PC-9 (cell line): ENCODE measurements at regions not wholly inside any gene's neighbourhood (a gene's known extent, or its start where the extent isn't known, plus 50 kb on each side); places are given as distances from the start of the nearest gene placed in this dataset.
"Not testable (repeated sequence)": the region's sequence is repeated elsewhere in the genome, so short reads cannot be mapped to it uniquely, and the experiment has no call there.

ENCODE experiments used
- BruUV-seq: library from RNA; stranded (reverse); fragments of 400-500 nt; replicated peaks from 2 replicates; lab custom pipeline; 2021; lab: Mats Ljungman, UMichigan
- CTCF ChIA-PET: fragments of 300-600 bp; sonication (Branson Sonifier 250); formaldehyde crosslinking; loops from one replicate; lab custom pipeline; 2022; ENCODE audit warnings: antibody characterized with exemption; lab: Charles Lee
- POLR2A ChIA-PET: fragments of 300-600 bp; sonication (Branson Sonifier 250); formaldehyde crosslinking; loops from one replicate; lab custom pipeline; 2022; ENCODE audit warnings: antibody characterized with exemption; ENCODE audit not compliant: unreplicated experiment; lab: Charles Lee
- DNase-seq, 2 experiments: peaks; one replicate each; pipeline versions ENCODE4 v3.0.0 to v3.0.0-alpha.2; 2015 to 2022; ENCODE audit warnings: mixed read lengths in 1 of 2
- H2AFZ ChIP-seq: fragments of 200-600 bp; sonication (generic); 2 replicates; pipeline ENCODE4 v1.8.1; 2017; ENCODE audit warnings: antibody characterized with exemption
- H3F3A ChIP-seq: fragments of 200-600 bp; sonication (generic); 2 replicates; pipeline ENCODE4 v1.8.1; 2017; ENCODE audit warnings: antibody characterized with exemption, mild to moderate bottlenecking, low read depth; ENCODE audit not compliant: insufficient read depth
- H3K27ac ChIP-seq: fragments of 200-600 bp; sonication (generic); 2 replicates; pipeline ENCODE4 v1.6.1; 2016; ENCODE audit warnings: mixed run types
- H3K27me3 ChIP-seq: fragments of 200-600 bp; sonication (generic); 2 replicates; pipeline ENCODE4 v1.6.1; 2016; ENCODE audit warnings: low read depth, mixed run types; ENCODE audit not compliant: insufficient read depth
- H3K36me3 ChIP-seq: fragments of 200-600 bp; sonication (generic); 2 replicates; pipeline ENCODE4 v1.6.1; 2016; ENCODE audit warnings: low read depth, mixed run types
- H3K4me1 ChIP-seq: fragments of 200-600 bp; sonication (generic); replicated peaks from 2 replicates; pipeline ENCODE4 v1.6.1; 2016; ENCODE audit warnings: mixed run types; ENCODE audit not compliant: insufficient read depth
- H3K4me2 ChIP-seq: fragments of 200-600 bp; sonication (generic); 2 replicates; pipeline ENCODE4 v1.6.1; 2017; ENCODE audit warnings: mixed run types
- H3K4me3 ChIP-seq: fragments of 200-600 bp; sonication (generic); 2 replicates; pipeline ENCODE4 v1.6.1; 2016; ENCODE audit warnings: mixed run types
- H3K79me2 ChIP-seq: fragments of 200-600 bp; sonication (generic); 2 replicates; pipeline ENCODE4 v1.6.1; 2017; ENCODE audit warnings: low read depth, mixed run types
- H3K9me2 ChIP-seq: fragments of 200-600 bp; sonication (generic); 2 replicates; pipeline ENCODE4 v1.8.1; 2017; ENCODE audit warnings: mild to moderate bottlenecking; ENCODE audit not compliant: insufficient read depth
- H3K9me3 ChIP-seq: fragments of 200-600 bp; sonication (generic); 2 replicates; pipeline ENCODE4 v1.8.1; 2016; ENCODE audit warnings: low read depth; ENCODE audit not compliant: insufficient read depth
- H4K20me1 ChIP-seq: fragments of 200-600 bp; sonication (generic); 2 replicates; pipeline ENCODE4 v1.8.1; 2017; ENCODE audit not compliant: insufficient read depth
- CTCF ChIP-seq: fragments of 200-600 bp; sonication (generic); conservative IDR thresholded peaks from 2 replicates; pipeline ENCODE4 v1.6.1; 2017; ENCODE audit warnings: mixed run types, antibody characterized with exemption, mild to moderate bottlenecking, moderate library complexity
- EZH2 ChIP-seq: fragments of 200-600 bp; sonication (generic); IDR thresholded peaks from 2 replicates; pipeline ENCODE4 v1.8.0; 2017; ENCODE audit warnings: antibody characterized with exemption, low read depth
- intact Hi-C: fragments of 100-400 bp; cut with micrococcal nuclease; formaldehyde crosslinking; loops from one replicate; pipeline ENCODE4 v1.10.0; 2022; ENCODE audit not compliant: unreplicated experiment

GRCh38 chr6:131443514-131443913, 129.5 kb upstream of the ARG1 start:
- no TSS peak for BruUV-seq
- Histone ChIP-seq H3K4me1 (no peaks in the 10 kb centered on the region), H4K20me1 (no peaks in the 10 kb centered on the region), H2AFZ (no peak overlapping the region), H3K79me2 (no peaks in the 10 kb centered on the region), H3K9me2 (no peaks in the 10 kb centered on the region), H3K36me3 (no peaks in the 10 kb centered on the region), H3K27me3 (no peaks in the 10 kb centered on the region), H3K27ac (no peak overlapping the region), H3F3A (no peaks in the 10 kb centered on the region), H3K4me3 (no peak overlapping the region), H3K4me2 (no peak overlapping the region), H3K9me3 (no peaks in the 10 kb centered on the region)
- CTCF ChIA-PET, result no interaction called here
- POLR2A ChIA-PET, result no interaction called here
- TF ChIP-seq CTCF (no peak), EZH2 (no peak)
- no peak for DNase-seq
- intact Hi-C loops, result no loop called here

DNA sequence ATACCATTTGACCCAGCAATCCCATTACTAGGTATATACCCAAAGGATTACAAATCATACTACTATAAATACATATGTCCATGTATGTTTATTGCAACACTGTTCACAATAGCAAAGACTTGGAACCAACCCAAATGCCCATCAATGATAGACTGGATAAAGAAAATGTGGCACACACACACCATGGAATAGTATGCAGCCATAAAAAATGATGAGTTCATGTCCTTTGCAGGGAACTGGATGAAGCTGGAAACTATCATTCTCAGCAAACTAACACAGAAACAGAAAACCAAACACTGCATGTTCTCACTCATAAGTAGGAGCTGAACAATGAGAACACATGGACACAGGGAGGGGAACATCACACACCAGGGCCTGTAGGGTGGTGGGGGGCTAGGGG, 127.7 kb upstream of the ARG1 start:
- H3K9me2 ChIP-seq, H3K27ac ChIP-seq, H3K4me2 ChIP-seq, CTCF ChIA-PET, BruUV-seq, H2AFZ ChIP-seq, H3K9me3 ChIP-seq, H3K79me2 ChIP-seq, H3K27me3 ChIP-seq, H3F3A ChIP-seq, DNase-seq, H4K20me1 ChIP-seq, H3K4me3 ChIP-seq, POLR2A ChIA-PET, H3K4me1 ChIP-seq, intact Hi-C loops, H3K36me3 ChIP-seq: not testable (repeated sequence)

DNA sequence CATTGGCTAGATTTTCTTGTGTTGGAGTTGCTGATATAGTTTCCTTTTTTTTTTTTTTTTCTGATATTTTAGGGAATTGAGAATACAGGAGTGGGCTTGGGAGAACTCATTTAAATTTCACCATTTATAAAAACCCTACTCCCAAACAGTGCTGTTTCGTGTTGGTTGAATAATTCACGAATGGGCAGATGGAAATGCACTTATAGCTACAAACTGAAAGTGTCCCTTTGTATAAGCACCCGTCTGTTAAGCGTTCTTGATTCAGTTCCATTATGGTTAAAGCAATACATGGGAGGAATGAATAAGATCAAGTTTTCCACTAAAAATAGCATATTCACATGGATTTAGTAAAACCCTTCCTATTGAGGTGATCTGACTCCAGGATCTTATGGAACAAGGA, 122.2 kb upstream of the ARG1 start:
- TF ChIP-seq EZH2, result no peak
- no peak for TF ChIP-seq CTCF
- H3K4me3 ChIP-seq, result no peak overlapping the region
- intact Hi-C loops, result no loop called here
- ChIA-PET CTCF (no interaction called here), POLR2A (no interaction called here)
- no peaks in the 10 kb centered on the region for H3K9me3 ChIP-seq
- no peaks in the 10 kb centered on the region for H3K36me3 ChIP-seq
- no peak overlapping the region for H3K4me2 ChIP-seq
- H3K9me2 ChIP-seq, result no peaks in the 10 kb centered on the region
- no peaks in the 10 kb centered on the region for H3F3A ChIP-seq
- BruUV-seq, result no TSS peak
- no peak for DNase-seq
- no peak overlapping the region for H2AFZ ChIP-seq
- H4K20me1 ChIP-seq, result no peaks in the 10 kb centered on the region
- no peaks in the 10 kb centered on the region for H3K79me2 ChIP-seq
- no peak overlapping the region for H3K27ac ChIP-seq
- H3K27me3 ChIP-seq, result no peaks in the 10 kb centered on the region
- H3K4me1 ChIP-seq, result no peaks in the 10 kb centered on the region

GRCh38 chr6:131451321-131452144, 121.5 kb upstream of the ARG1 start:
- no peaks in the 10 kb centered on the region for H3K79me2 ChIP-seq
- no TSS peak for BruUV-seq
- no peaks in the 10 kb centered on the region for H3F3A ChIP-seq
- ChIA-PET CTCF (no interaction called here), POLR2A (no interaction called here)
- no peak overlapping the region for H3K4me3 ChIP-seq
- H3K36me3 ChIP-seq, result no peaks in the 10 kb centered on the region
- no peak overlapping the region for H2AFZ ChIP-seq
- no peaks in the 10 kb centered on the region for H4K20me1 ChIP-seq
- no peak for DNase-seq
- H3K9me3 ChIP-seq, result no peaks in the 10 kb centered on the region
- no peaks in the 10 kb centered on the region for H3K4me1 ChIP-seq
- no peak for TF ChIP-seq CTCF
- no peak for TF ChIP-seq EZH2
- no peak overlapping the region for H3K4me2 ChIP-seq
- intact Hi-C loops, result no loop called here
- H3K27ac ChIP-seq, result no peak overlapping the region
- no peaks in the 10 kb centered on the region for H3K9me2 ChIP-seq
- no peaks in the 10 kb centered on the region for H3K27me3 ChIP-seq
